PFSK-1 (cell line): ENCODE measurements at regions not wholly inside any gene's neighbourhood (a gene's known extent, or its start where the extent isn't known, plus 50 kb on each side); places are given as distances from the start of the nearest gene placed in this dataset.

ENCODE experiments used
- FOXP2 ChIP-seq: optimal IDR thresholded peaks from 2 replicates; pipeline ENCODE3; 2011; ENCODE audit warnings: borderline replicate concordance, control low read depth, inconsistent platforms; ENCODE audit not compliant: insufficient read depth; ENCODE audit errors: extremely low read length, extremely low read depth
- POLR2AphosphoS5 ChIP-seq: IDR thresholded peaks from 2 replicates; pipeline ENCODE4 v1.6.1; 2012; ENCODE audit warnings: low read depth, mild to moderate bottlenecking, control low read depth, low read length, moderate library complexity
- SIN3A ChIP-seq: IDR thresholded peaks from 2 replicates; pipeline ENCODE4 v1.6.1; 2012; ENCODE audit warnings: mild to moderate bottlenecking, low read length, moderate library complexity, borderline replicate concordance; ENCODE audit not compliant: insufficient read depth
- TF ChIP-seq, protein P1 (sequence below), 2 experiments: IDR thresholded peaks; 2 replicates each; pipeline versions ENCODE4 v1.6.1 to v1.8.0; 2011 to 2012; ENCODE audit warnings: low read depth in 2 of 2, low read length in 2 of 2, control low read depth in 1 of 2, inconsistent platforms in 1 of 2, mild to moderate bottlenecking in 1 of 2, moderate library complexity in 1 of 2; ENCODE audit not compliant: insufficient read depth in 1 of 2

DNA sequence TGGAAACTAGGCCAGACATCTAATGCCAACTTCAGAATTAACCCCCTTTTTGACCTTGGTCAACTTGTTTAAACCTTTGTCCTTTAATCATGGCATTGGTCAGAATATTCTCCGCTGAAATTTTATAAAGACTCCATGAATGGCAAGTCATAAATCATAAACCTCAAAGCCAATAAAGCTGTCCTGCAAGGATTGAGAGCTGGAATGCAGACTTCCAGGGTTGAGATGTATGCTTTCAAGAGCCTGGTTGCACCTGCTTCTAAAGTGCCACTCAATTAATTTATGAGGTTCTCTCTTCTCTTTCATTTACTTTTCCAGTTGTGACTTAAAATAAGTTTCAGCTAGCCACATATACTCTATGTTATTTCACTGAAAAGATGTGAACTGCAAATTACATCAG, 136.2 kb upstream of the HCCS start:
- TF ChIP-seq POLR2AphosphoS5: no peak
- TF ChIP-seq, protein P1, sequence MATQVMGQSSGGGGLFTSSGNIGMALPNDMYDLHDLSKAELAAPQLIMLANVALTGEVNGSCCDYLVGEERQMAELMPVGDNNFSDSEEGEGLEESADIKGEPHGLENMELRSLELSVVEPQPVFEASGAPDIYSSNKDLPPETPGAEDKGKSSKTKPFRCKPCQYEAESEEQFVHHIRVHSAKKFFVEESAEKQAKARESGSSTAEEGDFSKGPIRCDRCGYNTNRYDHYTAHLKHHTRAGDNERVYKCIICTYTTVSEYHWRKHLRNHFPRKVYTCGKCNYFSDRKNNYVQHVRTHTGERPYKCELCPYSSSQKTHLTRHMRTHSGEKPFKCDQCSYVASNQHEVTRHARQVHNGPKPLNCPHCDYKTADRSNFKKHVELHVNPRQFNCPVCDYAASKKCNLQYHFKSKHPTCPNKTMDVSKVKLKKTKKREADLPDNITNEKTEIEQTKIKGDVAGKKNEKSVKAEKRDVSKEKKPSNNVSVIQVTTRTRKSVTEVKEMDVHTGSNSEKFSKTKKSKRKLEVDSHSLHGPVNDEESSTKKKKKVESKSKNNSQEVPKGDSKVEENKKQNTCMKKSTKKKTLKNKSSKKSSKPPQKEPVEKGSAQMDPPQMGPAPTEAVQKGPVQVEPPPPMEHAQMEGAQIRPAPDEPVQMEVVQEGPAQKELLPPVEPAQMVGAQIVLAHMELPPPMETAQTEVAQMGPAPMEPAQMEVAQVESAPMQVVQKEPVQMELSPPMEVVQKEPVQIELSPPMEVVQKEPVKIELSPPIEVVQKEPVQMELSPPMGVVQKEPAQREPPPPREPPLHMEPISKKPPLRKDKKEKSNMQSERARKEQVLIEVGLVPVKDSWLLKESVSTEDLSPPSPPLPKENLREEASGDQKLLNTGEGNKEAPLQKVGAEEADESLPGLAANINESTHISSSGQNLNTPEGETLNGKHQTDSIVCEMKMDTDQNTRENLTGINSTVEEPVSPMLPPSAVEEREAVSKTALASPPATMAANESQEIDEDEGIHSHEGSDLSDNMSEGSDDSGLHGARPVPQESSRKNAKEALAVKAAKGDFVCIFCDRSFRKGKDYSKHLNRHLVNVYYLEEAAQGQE (IDR thresholded peaks at IDR 0.05; ENCODE audit: insufficient read depth in 1 of 2, low read depth in 2 of 2, low read length in 2 of 2): no peak
- no peak for TF ChIP-seq SIN3A
- no peak for TF ChIP-seq FOXP2
